GM12878 (cell line): ENCODE measurements at regions not wholly inside any gene's neighbourhood (a gene's known extent, or its start where the extent isn't known, plus 50 kb on each side); places are given as distances from the start of the nearest gene placed in this dataset.

ENCODE experiments used
- BHLHE40 ChIP-seq, 2 experiments: fragments of 450-650 bp in 1 of 2; IDR thresholded peaks; 2 replicates each; pipeline ENCODE4 v1.6.1; 2011 to 2017; ENCODE audit warnings: low read depth in 2 of 2, borderline replicate concordance in 1 of 2, improper control_type of control experiment in 1 of 2, low read length in 1 of 2, mild to moderate bottlenecking in 1 of 2
- E2F8 ChIP-seq: fragments of 450-650 bp; IDR thresholded peaks from 2 replicates; pipeline ENCODE4 v1.6.1; 2018; ENCODE audit warnings: mild to moderate bottlenecking, low read depth, moderate library complexity; ENCODE audit not compliant: partially characterized antibody
- FOS ChIP-seq: IDR thresholded peaks from 3 replicates; pipeline ENCODE4 v1.6.1; 2011; ENCODE audit warnings: borderline replicate concordance; ENCODE audit not compliant: insufficient read length; ENCODE audit errors: extremely low read depth
- FOXM1 ChIP-seq: IDR thresholded peaks from 2 replicates; pipeline ENCODE4 v1.6.1; 2012; ENCODE audit warnings: low read depth, mild to moderate bottlenecking, inconsistent platforms, low read length, moderate library complexity
- NFYB ChIP-seq: IDR thresholded peaks from 2 replicates; pipeline ENCODE4 v1.6.1; 2011; ENCODE audit warnings: low read depth, mild to moderate bottlenecking, low read length, improper control_type of control experiment, moderate library complexity; ENCODE audit not compliant: insufficient read depth
- ZNF687 ChIP-seq: fragments of 450-650 bp; IDR thresholded peaks from 2 replicates; pipeline ENCODE4 v1.6.1; 2017; ENCODE audit warnings: mild to moderate bottlenecking, moderate library complexity
- TF ChIP-seq, protein P1 (sequence below), 3 experiments: IDR thresholded peaks in 2 of 3; conservative IDR thresholded peaks in 1 of 3; 2 replicates each; pipeline ENCODE4 v1.5.1; 2011; ENCODE audit warnings: low read depth in 3 of 3, low read length in 3 of 3, mild to moderate bottlenecking in 3 of 3, control low read depth in 2 of 3, moderate library complexity in 2 of 3, inconsistent platforms in 1 of 3, mixed read lengths in 1 of 3; ENCODE audit not compliant: control insufficient read depth in 2 of 3, insufficient read depth in 1 of 3; ENCODE audit errors: extremely low read depth in 1 of 3
- TF ChIP-seq, protein P2 (sequence below): IDR thresholded peaks from 2 replicates; pipeline ENCODE4 v1.6.1; 2011; ENCODE audit warnings: borderline replicate concordance, low read depth, mild to moderate bottlenecking, moderate library complexity, mixed read lengths, low read length; ENCODE audit not compliant: insufficient read depth; ENCODE audit errors: extremely low read length

DNA sequence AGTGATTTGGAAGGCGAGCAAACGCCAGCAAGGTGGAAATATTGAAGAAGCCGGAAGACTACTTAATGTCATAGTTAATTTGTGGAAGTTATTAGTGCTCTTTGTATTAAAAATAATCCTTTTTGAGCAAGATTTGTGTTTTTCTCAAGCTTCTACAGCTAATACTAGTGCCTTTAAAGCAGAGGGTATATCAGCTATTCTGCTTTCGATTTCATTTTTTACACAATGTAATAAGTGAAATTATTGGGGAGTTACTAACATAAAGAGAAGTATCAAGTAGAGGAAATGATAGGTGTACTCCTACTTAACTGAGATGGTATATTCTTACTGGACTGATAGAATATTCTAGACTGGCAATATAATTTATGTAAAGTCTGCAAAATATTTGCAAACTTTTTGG is 392.4 kb upstream of the DCN start (continued):
- TF ChIP-seq, protein P1, sequence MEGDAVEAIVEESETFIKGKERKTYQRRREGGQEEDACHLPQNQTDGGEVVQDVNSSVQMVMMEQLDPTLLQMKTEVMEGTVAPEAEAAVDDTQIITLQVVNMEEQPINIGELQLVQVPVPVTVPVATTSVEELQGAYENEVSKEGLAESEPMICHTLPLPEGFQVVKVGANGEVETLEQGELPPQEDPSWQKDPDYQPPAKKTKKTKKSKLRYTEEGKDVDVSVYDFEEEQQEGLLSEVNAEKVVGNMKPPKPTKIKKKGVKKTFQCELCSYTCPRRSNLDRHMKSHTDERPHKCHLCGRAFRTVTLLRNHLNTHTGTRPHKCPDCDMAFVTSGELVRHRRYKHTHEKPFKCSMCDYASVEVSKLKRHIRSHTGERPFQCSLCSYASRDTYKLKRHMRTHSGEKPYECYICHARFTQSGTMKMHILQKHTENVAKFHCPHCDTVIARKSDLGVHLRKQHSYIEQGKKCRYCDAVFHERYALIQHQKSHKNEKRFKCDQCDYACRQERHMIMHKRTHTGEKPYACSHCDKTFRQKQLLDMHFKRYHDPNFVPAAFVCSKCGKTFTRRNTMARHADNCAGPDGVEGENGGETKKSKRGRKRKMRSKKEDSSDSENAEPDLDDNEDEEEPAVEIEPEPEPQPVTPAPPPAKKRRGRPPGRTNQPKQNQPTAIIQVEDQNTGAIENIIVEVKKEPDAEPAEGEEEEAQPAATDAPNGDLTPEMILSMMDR (IDR thresholded peaks at IDR 0.05 in 2 of 3, conservative IDR thresholded peaks at IDR 0.05 in 1 of 3; ENCODE audit: control insufficient read depth in 2 of 3, extremely low read depth in 1 of 3, insufficient read depth in 1 of 3, low read depth in 3 of 3, low read length in 3 of 3) = no peak
- TF ChIP-seq ZNF687 = no peak
- TF ChIP-seq BHLHE40 (IDR thresholded peaks at IDR 0.05; ENCODE audit: borderline replicate concordance in 1 of 2, low read depth in 2 of 2, low read length in 1 of 2) = no peak
- TF ChIP-seq, protein P2, sequence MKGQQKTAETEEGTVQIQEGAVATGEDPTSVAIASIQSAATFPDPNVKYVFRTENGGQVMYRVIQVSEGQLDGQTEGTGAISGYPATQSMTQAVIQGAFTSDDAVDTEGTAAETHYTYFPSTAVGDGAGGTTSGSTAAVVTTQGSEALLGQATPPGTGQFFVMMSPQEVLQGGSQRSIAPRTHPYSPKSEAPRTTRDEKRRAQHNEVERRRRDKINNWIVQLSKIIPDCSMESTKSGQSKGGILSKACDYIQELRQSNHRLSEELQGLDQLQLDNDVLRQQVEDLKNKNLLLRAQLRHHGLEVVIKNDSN = no peak
- TF ChIP-seq FOXM1 = no peak
- TF ChIP-seq FOS = no peak
- no peak for TF ChIP-seq E2F8
- TF ChIP-seq NFYB = no peak
